Tibial nerve (tissue), 4 donors: ENCODE measurements at regions not wholly inside any gene's neighbourhood (a gene's known extent, or its start where the extent isn't known, plus 50 kb on each side); places are given as distances from the start of the nearest gene placed in this dataset.
A peak's percentile ranks its signal among the peaks of the same experiment; 100 is the strongest.

Experiments
- DNase-seq, 2 donors: peaks; one replicate each; pipeline ENCODE4 v3.0.0-alpha.2; 2019; ENCODE audit warnings: low spot score in 2 of 2
- H3K27ac ChIP-seq, 4 donors: fragments of 200-600 bp; sonication (generic) in 3 of 4; one replicate each; pipeline ENCODE4 v1.5.1; 2017 to 2019; ENCODE audit warnings: mild to moderate bottlenecking in 1 of 4
- H3K27me3 ChIP-seq, 2 donors: fragments of 200-600 bp; sonication (generic) in 1 of 2; one replicate each; pipeline versions ENCODE4 v1.5.1 to v1.6.0; 2017 to 2019
- H3K36me3 ChIP-seq, 3 donors: fragments of 200-600 bp; sonication (generic); one replicate each; pipeline ENCODE4 v1.5.1; 2018 to 2019
- H3K4me1 ChIP-seq, 4 donors: fragments of 200-600 bp; sonication (generic) in 3 of 4; one replicate each; pipeline ENCODE4 v1.5.1; 2017 to 2019
- H3K4me3 ChIP-seq, 4 donors: fragments of 200-600 bp; sonication (generic) in 3 of 4; one replicate each; pipeline ENCODE4 v1.5.1; 2017 to 2019; ENCODE audit warnings: mild to moderate bottlenecking in 1 of 4, moderate library complexity in 1 of 4
- H3K9me3 ChIP-seq, 4 donors: fragments of 200-600 bp; sonication (generic) in 3 of 4; one replicate each; pipeline ENCODE4 v1.5.1; 2017 to 2019
- EP300 ChIP-seq, 2 donors: sonication (generic); formaldehyde crosslinking; IDR thresholded peaks; one replicate each; pipeline ENCODE4 v1.6.1; 2017; ENCODE audit warnings: antibody characterized with exemption in 2 of 2, mild to moderate bottlenecking in 1 of 2
- POLR2A ChIP-seq, 2 donors: fragments of 450-650 bp; IDR thresholded peaks; one replicate each; pipeline ENCODE4 v1.6.1; 2017; ENCODE audit warnings: antibody characterized with exemption in 2 of 2, mild to moderate bottlenecking in 2 of 2, moderate library complexity in 2 of 2
- WGBS, 2 donors: methylation state at CpG; one replicate each; pipeline ENCODE4 v1.1.5; 2018; 5-methylcytosine and 5-hydroxymethylcytosine counted together
- TF ChIP-seq, protein P1 (sequence below), 5 experiments: fragments of 200-600 bp in 3 of 5; fragments of 450-650 bp in 2 of 5; sonication (generic) in 3 of 5; IDR thresholded peaks; one replicate each; pipeline ENCODE4 v1.5.1; 2016 to 2019; ENCODE audit warnings: antibody characterized with exemption in 5 of 5, mild to moderate bottlenecking in 3 of 5, moderate library complexity in 2 of 5

DNA sequence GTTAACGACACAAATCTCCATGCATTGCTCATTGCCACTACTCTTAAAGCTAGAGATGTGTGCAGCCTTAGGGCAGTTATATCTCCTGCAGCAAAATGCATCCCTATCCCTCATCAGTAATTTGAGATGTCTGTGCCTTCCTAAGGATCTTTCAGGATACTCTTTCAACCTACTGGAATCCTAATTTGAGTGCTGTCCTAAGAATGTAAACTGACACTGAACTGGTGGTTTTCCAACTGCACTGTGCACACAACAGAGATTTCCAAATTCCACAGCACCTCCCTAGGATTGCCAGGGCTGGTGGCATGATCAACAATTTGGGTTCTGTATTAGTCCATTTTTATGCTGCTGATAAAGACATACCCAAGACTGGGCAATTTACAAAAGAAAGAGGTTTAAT, 193.9 kb downstream of the LTN1 start:
- Histone ChIP-seq H3K36me3 (no peaks in the 10 kb centered on the region), H3K9me3 (no peaks in the 10 kb centered on the region), H3K27me3 (no peaks in the 10 kb centered on the region), H3K4me3 (no peak overlapping the region), H3K27ac (no peak overlapping the region), H3K4me1 (peaks cover 0 to 17% (median 0%) of the 10 kb centered on the region in 4 donors)
- DNase-seq: no peak
- 85 to 90% methylated on average over 1 of the region's 1 CpG for WGBS, 2 donors
- TF ChIP-seq, protein P1, sequence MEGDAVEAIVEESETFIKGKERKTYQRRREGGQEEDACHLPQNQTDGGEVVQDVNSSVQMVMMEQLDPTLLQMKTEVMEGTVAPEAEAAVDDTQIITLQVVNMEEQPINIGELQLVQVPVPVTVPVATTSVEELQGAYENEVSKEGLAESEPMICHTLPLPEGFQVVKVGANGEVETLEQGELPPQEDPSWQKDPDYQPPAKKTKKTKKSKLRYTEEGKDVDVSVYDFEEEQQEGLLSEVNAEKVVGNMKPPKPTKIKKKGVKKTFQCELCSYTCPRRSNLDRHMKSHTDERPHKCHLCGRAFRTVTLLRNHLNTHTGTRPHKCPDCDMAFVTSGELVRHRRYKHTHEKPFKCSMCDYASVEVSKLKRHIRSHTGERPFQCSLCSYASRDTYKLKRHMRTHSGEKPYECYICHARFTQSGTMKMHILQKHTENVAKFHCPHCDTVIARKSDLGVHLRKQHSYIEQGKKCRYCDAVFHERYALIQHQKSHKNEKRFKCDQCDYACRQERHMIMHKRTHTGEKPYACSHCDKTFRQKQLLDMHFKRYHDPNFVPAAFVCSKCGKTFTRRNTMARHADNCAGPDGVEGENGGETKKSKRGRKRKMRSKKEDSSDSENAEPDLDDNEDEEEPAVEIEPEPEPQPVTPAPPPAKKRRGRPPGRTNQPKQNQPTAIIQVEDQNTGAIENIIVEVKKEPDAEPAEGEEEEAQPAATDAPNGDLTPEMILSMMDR (IDR thresholded peaks at IDR 0.05): no peak
- no peak for TF ChIP-seq EP300 (IDR thresholded peaks at IDR 0.05)
- no peak for TF ChIP-seq POLR2A (IDR thresholded peaks at IDR 0.05)

GRCh38 chr21:28795251-28795650, 197.4 kb downstream of the LTN1 start:
- H3K4me1 ChIP-seq: peaks cover 0 to 13% (median 0%) of the 10 kb centered on the region in 4 donors
- H3K27me3 ChIP-seq: no peaks in the 10 kb centered on the region
- no peak for TF ChIP-seq POLR2A (IDR thresholded peaks at IDR 0.05)
- WGBS, 2 donors: 72 to 78% methylated on average over 1 of the region's 1 CpG
- no peak overlapping the region for H3K4me3 ChIP-seq
- H3K36me3 ChIP-seq: no peaks in the 10 kb centered on the region
- no peaks in the 10 kb centered on the region for H3K9me3 ChIP-seq
- no peak for DNase-seq
- H3K27ac ChIP-seq: no peak overlapping the region

DNA sequence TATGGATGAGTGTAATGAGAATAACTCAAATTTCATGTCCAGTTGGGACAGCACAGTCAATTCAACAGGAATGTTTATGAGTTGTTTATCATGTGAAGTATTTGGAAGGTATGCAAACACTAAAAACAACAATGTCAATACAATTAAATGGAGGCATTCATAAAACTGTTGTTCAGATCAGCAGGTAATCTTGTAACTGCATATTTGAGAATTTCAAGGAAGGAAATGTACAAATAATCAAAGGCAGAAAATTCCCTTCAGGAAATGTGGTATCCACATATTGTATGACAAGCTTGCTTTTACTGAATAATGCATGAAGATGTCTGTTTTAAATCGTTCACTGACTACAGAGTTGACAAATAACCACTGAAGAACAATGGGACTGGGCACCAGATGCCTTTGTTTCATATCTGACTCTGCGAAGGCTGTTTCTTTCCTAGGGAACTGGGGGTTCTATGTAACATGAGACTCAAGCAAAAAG, 198.3 kb downstream of the LTN1 start:
- Histone ChIP-seq H3K4me3 (no peak overlapping the region), H3K36me3 (no peaks in the 10 kb centered on the region), H3K27ac (peak overlapping the region in 2 of 4 donors; percentile 3 to 15), H3K27me3 (no peaks in the 10 kb centered on the region), H3K9me3 (no peaks in the 10 kb centered on the region), H3K4me1 (peaks cover 0 to 13% (median 0%) of the 10 kb centered on the region in 4 donors)
- DNase-seq: no peak
- 55 to 56% methylated on average over 2 of the region's 2 CpGs for WGBS, 2 donors
- TF ChIP-seq, protein P1 (IDR thresholded peaks at IDR 0.05): no peak
- TF ChIP-seq POLR2A (IDR thresholded peaks at IDR 0.05) (no peak), EP300 (IDR thresholded peaks at IDR 0.05) (no peak)

DNA sequence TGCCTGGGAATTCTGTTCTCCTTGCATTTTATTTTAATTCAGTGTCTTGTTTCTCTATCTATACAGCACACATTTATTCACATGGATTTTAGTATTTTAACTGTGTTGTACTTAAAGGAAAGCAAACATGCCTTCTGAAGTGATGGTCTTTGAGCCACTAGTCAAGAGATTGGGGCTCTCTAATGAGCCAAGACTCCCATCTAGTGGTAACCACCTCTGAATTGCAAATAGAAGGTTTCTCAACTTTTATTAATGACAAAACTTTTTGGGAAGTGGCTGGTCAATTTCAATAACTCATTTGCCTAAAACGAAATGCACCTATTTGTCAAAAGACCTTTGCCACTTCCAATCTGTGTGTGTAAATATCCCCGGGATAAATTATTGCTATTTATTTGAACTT, 199.6 kb downstream of the LTN1 start:
- TF ChIP-seq, protein P1 (IDR thresholded peaks at IDR 0.05): peak in 3 of 5 experiments; percentile 11 to 45 (median 15)
- TF ChIP-seq EP300 (IDR thresholded peaks at IDR 0.05): no peak
- peaks cover 0 to 13% (median 0%) of the 10 kb centered on the region in 4 donors for H3K4me1 ChIP-seq
- WGBS, 2 donors: 27 to 41% methylated on average over 2 of the region's 2 CpGs
- no peak overlapping the region for H3K4me3 ChIP-seq
- H3K9me3 ChIP-seq: no peaks in the 10 kb centered on the region
- no peaks in the 10 kb centered on the region for H3K36me3 ChIP-seq
- no peak overlapping the region for H3K27ac ChIP-seq
- no peak for DNase-seq
- H3K27me3 ChIP-seq: no peaks in the 10 kb centered on the region

GRCh38 chr21:28791595-28792282, 200.9 kb downstream of the LTN1 start:
- 66 to 68% methylated on average over 4 of the region's 4 CpGs for WGBS, 2 donors
- no peak for TF ChIP-seq EP300 (IDR thresholded peaks at IDR 0.05)
- TF ChIP-seq, protein P1 (IDR thresholded peaks at IDR 0.05): no peak
- TF ChIP-seq POLR2A (IDR thresholded peaks at IDR 0.05): no peak
- Histone ChIP-seq H3K4me1 (peaks cover 0 to 13% (median 0%) of the 10 kb centered on the region in 4 donors), H3K36me3 (no peaks in the 10 kb centered on the region), H3K9me3 (no peaks in the 10 kb centered on the region), H3K27me3 (no peaks in the 10 kb centered on the region), H3K27ac (no peak overlapping the region), H3K4me3 (no peak overlapping the region)
- no peak for DNase-seq
